Central memory CD8-positive, alpha-beta T cell (primary cell): ENCODE measurements at regions not wholly inside any gene's neighbourhood (a gene's known extent, or its start where the extent isn't known, plus 50 kb on each side); places are given as distances from the start of the nearest gene placed in this dataset.
A peak's percentile ranks its signal among the peaks of the same experiment; 100 is the strongest.

Experiments used
- ATAC-seq: fragments of 150-1000 bp; cut with Tn5 transposase; replicated peaks from 2 replicates; pipeline ENCODE4 v1.10.0; 2022; ENCODE audit warnings: mild to moderate bottlenecking, moderate FRiP score, moderate number of reproducible peaks; ENCODE audit not compliant: poor library complexity, severe bottlenecking; ENCODE audit errors: extremely low read depth
- DNase-seq, 2 donors: peaks; one replicate each; pipeline ENCODE4 v3.0.0; 2021; ENCODE audit warnings: low spot score in 2 of 2
- H3K27ac Mint-ChIP-seq: one replicate; pipeline ENCODE4 v1.8.0; 2022; ENCODE audit warnings: low read depth, mild to moderate bottlenecking, moderate library complexity, mixed read lengths
- H3K27me3 Mint-ChIP-seq: one replicate; pipeline ENCODE4 v1.8.0; 2022; ENCODE audit warnings: mixed read lengths
- H3K36me3 Mint-ChIP-seq: one replicate; pipeline ENCODE4 v1.8.0; 2022; ENCODE audit warnings: mild to moderate bottlenecking, moderate library complexity, mixed read lengths; ENCODE audit not compliant: insufficient read depth
- H3K4me1 Mint-ChIP-seq: one replicate; pipeline ENCODE4 v1.8.0; 2022; ENCODE audit warnings: mixed read lengths
- H3K4me3 Mint-ChIP-seq: one replicate; pipeline ENCODE4 v1.8.0; 2022; ENCODE audit warnings: mild to moderate bottlenecking, moderate library complexity, mixed read lengths
- H3K9me3 Mint-ChIP-seq: one replicate; pipeline ENCODE4 v1.8.0; 2022; ENCODE audit warnings: mixed read lengths

- DNase-seq, result no peak
- no peak overlapping the region for H3K4me3 Mint-ChIP-seq
These were observed 75.0 kb upstream of the RAD23B start for GRCh38 chr9:107208121-107208520.

GRCh38 chr9:107210775-107211174 lies 72.3 kb upstream of the RAD23B start:
- Mint-ChIP-seq H3K27ac (no peak overlapping the region), H3K36me3 (no peaks in the 10 kb centered on the region), H3K9me3 (no peaks in the 10 kb centered on the region), H3K27me3 (peaks cover 5% of the 10 kb centered on the region), H3K4me3 (no peak overlapping the region), H3K4me1 (peaks cover 13% of the 10 kb centered on the region)
- DNase-seq (no peak), ATAC-seq (no peak)

More at GRCh38 chr9:107208121-107208520, 75.0 kb upstream of the RAD23B start:
- peaks cover 12% of the 10 kb centered on the region for H3K27me3 Mint-ChIP-seq
- ATAC-seq, result no peak
- H3K4me1 Mint-ChIP-seq, result peaks cover 3% of the 10 kb centered on the region
- no peaks in the 10 kb centered on the region for H3K36me3 Mint-ChIP-seq
- peaks cover under 1% of the 10 kb centered on the region for H3K9me3 Mint-ChIP-seq
- H3K27ac Mint-ChIP-seq, result no peak overlapping the region

DNA sequence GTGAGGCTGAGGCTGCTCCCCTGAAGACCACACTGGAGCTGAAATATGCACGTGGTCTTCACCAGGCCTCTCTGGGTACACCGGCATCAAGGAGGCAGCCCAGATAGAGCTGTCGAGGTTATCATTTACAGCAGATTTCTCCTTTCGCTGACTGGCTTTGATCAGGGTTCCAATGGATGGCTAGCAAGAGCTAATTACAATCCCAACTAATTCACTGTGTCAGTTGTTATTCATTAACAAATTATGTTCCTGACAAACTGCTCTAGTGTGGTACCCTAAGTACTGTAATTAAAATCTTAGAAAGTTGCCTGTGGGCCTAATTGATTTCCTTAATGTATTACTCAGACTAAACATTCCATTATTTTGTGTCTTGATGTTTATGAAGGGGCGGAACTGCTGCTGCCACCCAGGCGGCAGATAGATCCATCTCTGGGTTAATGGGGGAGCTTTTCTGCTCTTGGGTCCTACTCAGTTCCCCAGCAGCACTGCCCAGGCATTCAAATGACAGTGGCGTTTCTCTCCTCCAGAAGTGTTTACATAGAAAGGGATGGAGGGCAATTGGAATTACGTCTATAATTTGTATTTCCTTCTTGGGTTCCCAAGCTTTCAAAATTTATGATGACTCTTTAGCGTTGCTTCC lies 71.7 kb upstream of the RAD23B start:
- DNase-seq, result no peak
- Mint-ChIP-seq H3K9me3 (no peaks in the 10 kb centered on the region), H3K36me3 (no peaks in the 10 kb centered on the region), H3K27ac (no peak overlapping the region), H3K4me3 (no peak overlapping the region), H3K27me3 (no peaks in the 10 kb centered on the region), H3K4me1 (peaks cover 13% of the 10 kb centered on the region)
- ATAC-seq, result no peak

- H3K9me3 Mint-ChIP-seq, result no peaks in the 10 kb centered on the region
- ATAC-seq (no peak), DNase-seq (no peak)
- no peaks in the 10 kb centered on the region for H3K36me3 Mint-ChIP-seq
- H3K27me3 Mint-ChIP-seq, result no peaks in the 10 kb centered on the region
- H3K27ac Mint-ChIP-seq, result no peak overlapping the region
- peaks cover 13% of the 10 kb centered on the region for H3K4me1 Mint-ChIP-seq
- H3K4me3 Mint-ChIP-seq, result no peak overlapping the region
These were observed 70.5 kb upstream of the RAD23B start for GRCh38 chr9:107212613-107213012.

DNA sequence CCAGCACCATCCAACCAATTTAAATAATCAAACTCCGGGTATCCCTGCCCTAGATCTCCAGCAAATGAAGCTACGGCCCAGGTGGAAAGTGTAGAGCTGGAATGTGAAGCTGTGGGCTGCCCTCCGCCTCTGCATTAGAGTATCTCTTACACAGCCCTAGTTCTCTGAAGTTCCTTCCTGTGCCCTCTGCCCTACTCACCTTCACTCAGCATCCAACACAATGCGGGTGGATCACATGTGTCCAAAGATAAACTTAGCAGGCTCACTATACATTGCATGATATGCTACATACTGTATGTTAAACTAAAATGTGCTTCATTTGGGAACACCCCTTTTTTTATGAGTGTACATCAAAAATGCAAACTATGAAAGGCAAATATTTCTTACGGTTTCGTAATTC lies 70.0 kb upstream of the RAD23B start:
- Mint-ChIP-seq H3K9me3 (no peaks in the 10 kb centered on the region), H3K27me3 (no peaks in the 10 kb centered on the region), H3K36me3 (no peaks in the 10 kb centered on the region), H3K27ac (no peak overlapping the region), H3K4me3 (no peak overlapping the region), H3K4me1 (peaks cover 13% of the 10 kb centered on the region)
- ATAC-seq, result peak; percentile 9
- no peak for DNase-seq

DNA sequence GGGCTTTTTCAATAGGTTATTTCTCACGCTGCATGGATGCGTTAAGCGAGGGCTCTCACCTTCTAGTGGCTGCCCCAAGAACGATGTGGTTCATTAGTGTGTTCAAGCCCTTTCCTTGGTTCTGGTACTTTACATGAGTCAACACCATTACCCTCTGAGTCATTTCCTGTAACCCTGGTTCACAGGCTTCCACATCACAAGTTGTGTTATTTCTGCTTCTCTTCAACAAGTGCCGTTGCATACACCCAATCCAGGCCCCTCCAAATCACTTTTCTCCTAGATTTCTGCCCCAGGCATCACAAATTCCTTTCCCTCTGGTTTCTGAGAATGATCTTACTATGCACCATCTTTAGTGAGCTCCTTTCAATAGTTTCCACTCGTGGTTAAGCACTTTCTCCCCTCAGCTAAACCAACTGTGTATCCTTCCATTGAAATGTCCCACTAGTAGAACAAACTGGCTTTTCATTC lies 69.5 kb upstream of the RAD23B start:
- Mint-ChIP-seq H3K4me3 (no peak overlapping the region), H3K36me3 (no peaks in the 10 kb centered on the region), H3K4me1 (peaks cover 13% of the 10 kb centered on the region), H3K27me3 (no peaks in the 10 kb centered on the region), H3K9me3 (no peaks in the 10 kb centered on the region), H3K27ac (no peak overlapping the region)
- DNase-seq (peak in 1 of 2 donors; percentile 9), ATAC-seq (peak; percentile 95)

- ATAC-seq (no peak), DNase-seq (no peak)
- Mint-ChIP-seq H3K4me1 (peaks cover 13% of the 10 kb centered on the region), H3K27ac (no peak overlapping the region), H3K27me3 (no peaks in the 10 kb centered on the region), H3K9me3 (no peaks in the 10 kb centered on the region), H3K36me3 (no peaks in the 10 kb centered on the region), H3K4me3 (no peak overlapping the region)
These were observed 68.7 kb upstream of the RAD23B start for GRCh38 chr9:107214381-107214780.

DNA sequence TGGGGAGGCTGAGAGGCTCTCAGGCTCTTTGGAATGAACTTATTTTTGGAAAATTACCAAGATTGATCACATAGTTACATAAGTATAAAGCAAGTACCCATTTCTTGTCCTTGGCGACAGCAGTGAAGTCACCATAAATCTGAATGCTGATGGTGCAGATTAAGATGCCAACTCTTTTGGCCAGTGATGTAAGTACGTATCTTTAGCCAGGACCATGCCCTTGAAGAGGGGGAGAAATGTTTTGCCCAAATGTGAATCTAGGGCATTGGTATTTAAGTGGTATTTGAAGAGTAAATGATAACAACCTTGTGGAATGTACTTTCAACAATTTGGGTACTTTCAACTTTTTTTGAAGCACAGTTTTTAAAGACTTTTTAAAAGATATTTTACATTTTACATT lies 68.2 kb upstream of the RAD23B start:
- DNase-seq (no peak), ATAC-seq (no peak)
- Mint-ChIP-seq H3K9me3 (no peaks in the 10 kb centered on the region), H3K4me1 (peaks cover 13% of the 10 kb centered on the region), H3K27ac (no peak overlapping the region), H3K4me3 (no peak overlapping the region), H3K27me3 (no peaks in the 10 kb centered on the region), H3K36me3 (no peaks in the 10 kb centered on the region)

DNA sequence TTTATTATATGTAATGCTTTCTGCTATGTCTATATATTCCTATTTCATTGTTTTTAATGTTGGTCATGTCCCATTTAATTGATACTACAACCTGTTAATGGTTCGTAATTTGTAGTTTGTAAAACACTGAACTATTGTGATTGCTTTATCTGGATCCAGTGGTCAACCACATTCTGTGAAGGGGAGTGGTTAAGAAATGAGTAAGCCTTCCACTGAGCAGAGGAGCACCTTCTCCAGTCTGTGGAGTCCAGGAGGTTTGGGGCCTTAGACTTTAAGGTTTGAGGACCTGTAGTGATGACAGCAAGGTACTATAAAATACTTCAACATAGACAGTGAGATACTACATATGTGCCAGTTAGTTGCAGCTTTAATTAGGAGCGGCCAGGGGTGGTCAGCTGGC lies 67.7 kb upstream of the RAD23B start:
- no peak for ATAC-seq
- Mint-ChIP-seq H3K9me3 (no peaks in the 10 kb centered on the region), H3K4me3 (no peak overlapping the region), H3K36me3 (no peaks in the 10 kb centered on the region), H3K27ac (no peak overlapping the region), H3K4me1 (peaks cover 13% of the 10 kb centered on the region), H3K27me3 (no peaks in the 10 kb centered on the region)
- no peak for DNase-seq

DNA sequence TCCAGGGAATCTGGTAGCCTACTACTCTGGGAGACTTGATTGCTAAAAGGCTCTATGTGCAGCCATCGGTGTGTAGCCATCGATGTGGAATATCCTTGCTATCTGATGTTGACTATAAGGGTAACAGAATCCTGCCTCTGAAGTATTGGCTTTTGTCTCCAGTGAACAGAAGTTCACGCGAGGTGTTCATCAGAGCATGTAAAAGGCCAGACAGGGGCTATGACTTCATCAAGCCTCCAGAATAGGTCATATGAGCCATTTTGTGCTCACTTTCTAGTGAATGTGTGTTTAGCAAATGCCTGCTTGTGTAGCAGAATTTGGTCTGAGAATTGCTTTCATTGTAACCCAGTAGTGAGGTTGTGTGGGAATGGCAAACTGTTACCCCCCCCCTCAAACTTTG lies 66.8 kb upstream of the RAD23B start:
- Mint-ChIP-seq H3K4me3 (no peak overlapping the region), H3K27ac (no peak overlapping the region), H3K9me3 (no peaks in the 10 kb centered on the region), H3K36me3 (no peaks in the 10 kb centered on the region), H3K27me3 (no peaks in the 10 kb centered on the region), H3K4me1 (peaks cover 13% of the 10 kb centered on the region)
- no peak for ATAC-seq
- no peak for DNase-seq

DNA sequence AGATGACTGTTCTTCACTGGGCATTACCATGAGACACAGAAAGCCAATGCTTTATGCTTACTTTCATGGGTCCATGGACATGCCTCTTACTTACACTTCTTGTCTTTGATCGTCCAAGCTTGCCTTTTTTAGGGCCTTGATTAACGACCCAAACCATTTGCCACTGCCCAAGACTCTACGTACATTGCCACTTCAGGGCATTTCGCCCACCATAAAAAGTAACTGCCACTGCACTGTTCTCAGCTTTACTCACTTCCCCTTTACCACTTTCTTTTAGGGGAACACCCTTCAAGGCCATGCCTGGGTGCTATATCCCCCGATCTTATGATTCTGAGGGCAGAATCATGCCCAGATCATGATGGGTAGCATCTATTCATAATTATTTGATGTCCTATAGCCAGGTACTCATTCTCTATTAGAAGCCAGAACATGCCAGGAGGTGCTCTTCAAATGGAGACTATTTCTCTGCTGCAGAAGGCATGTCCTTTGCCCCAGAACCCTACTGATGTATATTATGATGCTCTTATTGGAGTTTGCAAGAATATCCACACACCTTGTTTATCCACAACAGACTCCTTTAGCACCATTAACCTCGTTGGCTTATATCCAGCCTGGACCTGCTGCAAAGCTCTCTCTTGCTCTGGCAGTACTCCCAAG lies 64.1 kb upstream of the RAD23B start:
- Mint-ChIP-seq H3K27ac (no peak overlapping the region), H3K4me1 (peaks cover 1% of the 10 kb centered on the region), H3K9me3 (no peaks in the 10 kb centered on the region), H3K4me3 (no peak overlapping the region), H3K36me3 (no peaks in the 10 kb centered on the region), H3K27me3 (no peaks in the 10 kb centered on the region)
- DNase-seq (no peak), ATAC-seq (no peak)

GRCh38 chr9:107219486-107220077 lies 63.5 kb upstream of the RAD23B start:
- no peaks in the 10 kb centered on the region for H3K9me3 Mint-ChIP-seq
- H3K27ac Mint-ChIP-seq, result no peak overlapping the region
- H3K27me3 Mint-ChIP-seq, result no peaks in the 10 kb centered on the region
- DNase-seq (no peak), ATAC-seq (no peak)
- H3K4me3 Mint-ChIP-seq, result no peak overlapping the region
- H3K36me3 Mint-ChIP-seq, result no peaks in the 10 kb centered on the region
- no peaks in the 10 kb centered on the region for H3K4me1 Mint-ChIP-seq

DNA sequence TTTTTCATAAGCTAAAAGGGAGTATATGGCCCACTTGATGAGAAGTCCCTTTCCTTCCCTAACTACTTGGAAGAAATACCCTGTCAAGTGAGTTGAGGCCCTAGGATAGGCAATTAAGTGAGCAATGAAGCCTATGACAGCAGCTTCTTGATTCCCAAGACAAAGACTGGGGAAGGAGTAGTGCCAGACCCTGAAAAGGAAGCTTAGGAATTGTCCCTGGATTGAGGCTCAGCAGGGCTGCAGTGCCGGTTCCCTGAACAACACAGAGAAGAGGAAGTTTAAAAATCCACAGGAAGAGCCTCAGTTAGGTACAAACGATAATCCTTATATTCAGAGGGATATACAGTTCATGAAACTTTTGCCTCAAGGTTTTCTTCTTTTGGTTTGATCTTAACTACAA lies 61.8 kb upstream of the RAD23B start:
- Mint-ChIP-seq H3K4me3 (no peak overlapping the region), H3K27ac (no peak overlapping the region), H3K36me3 (peaks cover 1% of the 10 kb centered on the region), H3K9me3 (no peaks in the 10 kb centered on the region), H3K4me1 (no peaks in the 10 kb centered on the region), H3K27me3 (peaks cover under 1% of the 10 kb centered on the region)
- no peak for DNase-seq
- no peak for ATAC-seq
